GM12891 (cell line): ENCODE measurements at regions not wholly inside any gene's neighbourhood (a gene's known extent, or its start where the extent isn't known, plus 50 kb on each side); places are given as distances from the start of the nearest gene placed in this dataset.

Source experiments
- POLR2A ChIP-seq: IDR thresholded peaks from 2 replicates; pipeline ENCODE4 v1.6.1; 2011; ENCODE audit warnings: low read depth, low read length, control low read depth
- POLR2AphosphoS5 ChIP-seq: IDR thresholded peaks from 2 replicates; pipeline ENCODE4 v1.6.1; 2011; ENCODE audit warnings: low read depth, low read length, control low read depth
- TAF1 ChIP-seq: IDR thresholded peaks from 2 replicates; pipeline ENCODE4 v1.6.1; 2011; ENCODE audit warnings: low read depth, low read length, control low read depth

GRCh38 chrY:9008648-9009047 is 328.6 kb upstream of the TSPY4 start:
- TF ChIP-seq POLR2A (no peak), POLR2AphosphoS5 (no peak), TAF1 (no peak)
